Esophagus squamous epithelium (tissue), 5 donors: ENCODE measurements at regions not wholly inside any gene's neighbourhood (a gene's known extent, or its start where the extent isn't known, plus 50 kb on each side); places are given as distances from the start of the nearest gene placed in this dataset.

ENCODE experiments used
- DNase-seq: peaks from one replicate; lab custom pipeline; 2025; lab: John Stamatoyannopoulos, UW
- H3K27ac ChIP-seq, 4 donors: fragments of 200-600 bp; sonication (generic); one replicate each; pipeline ENCODE4 v1.5.1; 2016 to 2019; ENCODE audit warnings: mild to moderate bottlenecking in 1 of 4
- H3K27me3 ChIP-seq, 4 donors: fragments of 200-600 bp; sonication (generic); 1 replicate in 3 of 4; 2 replicates in 1 of 4; pipeline versions ENCODE4 v1.5.1 to v1.6.0; 2017 to 2021; ENCODE audit warnings: antibody characterized with exemption in 1 of 4
- H3K36me3 ChIP-seq, 3 donors: fragments of 200-600 bp; sonication (generic); one replicate each; pipeline ENCODE4 v1.5.1; 2016 to 2019
- H3K4me1 ChIP-seq, 3 donors: fragments of 200-600 bp; sonication (generic); one replicate each; pipeline ENCODE4 v1.5.1; 2017 to 2019
- H3K4me3 ChIP-seq, 4 donors: fragments of 200-600 bp; sonication (generic); 1 replicate in 3 of 4; 2 replicates in 1 of 4; pipeline ENCODE4 v1.5.1; 2016 to 2019; ENCODE audit warnings: mild to moderate bottlenecking in 2 of 4, moderate library complexity in 1 of 4
- H3K9me3 ChIP-seq, 3 donors: fragments of 200-600 bp; sonication (generic); one replicate each; pipeline ENCODE4 v1.5.1; 2016 to 2019
- CTCF ChIP-seq, 6 experiments: fragments of 450-650 bp in 4 of 6; fragments of 200-600 bp in 2 of 6; sonication (generic) in 2 of 6; IDR thresholded peaks; one replicate each; pipeline ENCODE4 v1.5.1; 2016 to 2019; ENCODE audit warnings: antibody characterized with exemption in 6 of 6, mild to moderate bottlenecking in 4 of 6, moderate library complexity in 4 of 6
- POLR2A ChIP-seq, 4 donors: fragments of 450-650 bp; IDR thresholded peaks; one replicate each; pipeline ENCODE4 v1.6.1; 2017; ENCODE audit warnings: antibody characterized with exemption in 4 of 4, mild to moderate bottlenecking in 4 of 4, moderate library complexity in 3 of 4
- WGBS, 2 donors: methylation state at CpG; one replicate each; pipeline ENCODE4 v1.1.5; 2018; 5-methylcytosine and 5-hydroxymethylcytosine counted together
- intact Hi-C: fragments of 100-400 bp; cut with DNase I; formaldehyde crosslinking; loops from one replicate; pipeline ENCODE4 v1.15.0; 2022
- donor health status: DM: yes; HTN: yes; CAD: no.

GRCh38 chr3:76370749-76371520, 585.6 kb upstream of the ZNF717 start:
- no peaks in the 10 kb centered on the region for H3K4me1 ChIP-seq
- no peak overlapping the region for H3K27ac ChIP-seq
- no peak for TF ChIP-seq POLR2A (IDR thresholded peaks at IDR 0.05)
- no peak for TF ChIP-seq CTCF (IDR thresholded peaks at IDR 0.05)
- intact Hi-C loops: no loop called here
- no peaks in the 10 kb centered on the region for H3K27me3 ChIP-seq
- DNase-seq: no peak
- H3K9me3 ChIP-seq: no peaks in the 10 kb centered on the region
- WGBS, 2 donors: 57 to 60% methylated on average over 4 of the region's 4 CpGs
- no peak overlapping the region for H3K4me3 ChIP-seq
- H3K36me3 ChIP-seq: no peaks in the 10 kb centered on the region

- DNase-seq: no peak
- Histone ChIP-seq H3K27me3 (no peaks in the 10 kb centered on the region), H3K4me3 (no peak overlapping the region), H3K27ac (no peak overlapping the region), H3K9me3 (no peaks in the 10 kb centered on the region), H3K36me3 (no peaks in the 10 kb centered on the region), H3K4me1 (no peaks in the 10 kb centered on the region)
- TF ChIP-seq CTCF (IDR thresholded peaks at IDR 0.05): no peak
- TF ChIP-seq POLR2A (IDR thresholded peaks at IDR 0.05): no peak
- intact Hi-C loops: no loop called here
- WGBS, 2 donors: 48 to 54% methylated on average over 2 of the region's 2 CpGs
Measured at GRCh38 chr3:76372497-76372896, 587.1 kb upstream of the ZNF717 start.

DNA sequence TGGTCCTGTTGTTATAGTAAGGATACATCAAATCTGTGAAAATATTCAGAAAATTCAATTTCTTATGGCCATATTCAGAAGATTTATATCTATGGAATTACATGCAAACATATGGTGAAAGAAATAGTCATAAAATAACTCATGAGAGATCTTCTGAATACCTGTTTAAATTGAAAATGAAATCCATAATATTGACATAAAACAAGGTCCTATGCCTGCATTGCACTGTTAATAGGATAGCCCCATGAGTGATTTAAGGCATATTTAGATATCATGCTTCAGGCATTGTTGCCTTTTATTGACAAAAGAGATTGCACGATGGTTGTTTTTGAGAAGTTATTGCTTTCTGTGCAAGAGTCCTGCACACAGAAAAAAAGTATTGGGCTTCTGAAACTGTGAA, 591.7 kb upstream of the ZNF717 start:
- no peak for TF ChIP-seq CTCF (IDR thresholded peaks at IDR 0.05)
- no peak for TF ChIP-seq POLR2A (IDR thresholded peaks at IDR 0.05)
- intact Hi-C loops: no loop called here

GRCh38 chr3:76378789-76379188, 593.4 kb upstream of the ZNF717 start:
- Histone ChIP-seq H3K4me3 (no peak overlapping the region), H3K36me3 (no peaks in the 10 kb centered on the region), H3K27ac (no peak overlapping the region), H3K27me3 (no peaks in the 10 kb centered on the region), H3K4me1 (no peaks in the 10 kb centered on the region), H3K9me3 (no peaks in the 10 kb centered on the region)
- TF ChIP-seq CTCF (IDR thresholded peaks at IDR 0.05) (no peak), POLR2A (IDR thresholded peaks at IDR 0.05) (no peak)
- DNase-seq: no peak
- intact Hi-C loops: no loop called here
- 73 to 78% methylated on average over 4 of the region's 4 CpGs for WGBS, 2 donors

More for the DNA sequence above, 591.7 kb upstream of the ZNF717 start:
- Histone ChIP-seq H3K27me3 (no peaks in the 10 kb centered on the region), H3K4me3 (no peak overlapping the region), H3K27ac (no peak overlapping the region), H3K9me3 (no peaks in the 10 kb centered on the region), H3K4me1 (no peaks in the 10 kb centered on the region), H3K36me3 (no peaks in the 10 kb centered on the region)
- no peak for DNase-seq
- 67 to 75% methylated on average over 1 of the region's 1 CpG for WGBS, 2 donors

DNA sequence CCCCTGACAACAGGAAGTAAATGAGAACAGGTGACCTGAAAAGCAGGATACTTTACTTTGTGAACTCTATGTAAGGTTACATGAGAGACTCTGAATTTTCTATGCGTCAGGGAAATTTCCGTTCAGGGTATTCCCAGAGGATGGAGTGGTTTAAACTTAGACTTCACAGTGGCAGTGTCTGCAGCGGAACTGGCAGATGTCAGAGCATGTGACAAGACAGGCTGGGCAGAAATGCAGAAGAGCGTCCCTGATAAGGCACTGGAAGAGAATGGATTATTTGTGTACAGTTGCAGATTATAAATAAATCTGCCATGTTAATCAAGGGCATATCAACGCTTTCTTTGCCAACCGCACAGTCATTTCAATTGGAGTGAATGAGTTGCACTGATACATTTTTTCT, 598.4 kb upstream of the ZNF717 start:
- Histone ChIP-seq H3K4me1 (no peaks in the 10 kb centered on the region), H3K9me3 (no peaks in the 10 kb centered on the region), H3K27ac (no peak overlapping the region), H3K27me3 (no peaks in the 10 kb centered on the region), H3K4me3 (no peak overlapping the region), H3K36me3 (no peaks in the 10 kb centered on the region)
- TF ChIP-seq POLR2A (IDR thresholded peaks at IDR 0.05) (no peak), CTCF (IDR thresholded peaks at IDR 0.05) (no peak)
- no peak for DNase-seq
- 77 to 82% methylated on average over 6 of the region's 6 CpGs for WGBS, 2 donors
- intact Hi-C loops: no loop called here
